ENCODE measurements at regions not wholly inside any gene's neighbourhood (a gene's known extent, or its start where the extent isn't known, plus 50 kb on each side); places are given as distances from the start of the nearest gene placed in this dataset.

DNA sequence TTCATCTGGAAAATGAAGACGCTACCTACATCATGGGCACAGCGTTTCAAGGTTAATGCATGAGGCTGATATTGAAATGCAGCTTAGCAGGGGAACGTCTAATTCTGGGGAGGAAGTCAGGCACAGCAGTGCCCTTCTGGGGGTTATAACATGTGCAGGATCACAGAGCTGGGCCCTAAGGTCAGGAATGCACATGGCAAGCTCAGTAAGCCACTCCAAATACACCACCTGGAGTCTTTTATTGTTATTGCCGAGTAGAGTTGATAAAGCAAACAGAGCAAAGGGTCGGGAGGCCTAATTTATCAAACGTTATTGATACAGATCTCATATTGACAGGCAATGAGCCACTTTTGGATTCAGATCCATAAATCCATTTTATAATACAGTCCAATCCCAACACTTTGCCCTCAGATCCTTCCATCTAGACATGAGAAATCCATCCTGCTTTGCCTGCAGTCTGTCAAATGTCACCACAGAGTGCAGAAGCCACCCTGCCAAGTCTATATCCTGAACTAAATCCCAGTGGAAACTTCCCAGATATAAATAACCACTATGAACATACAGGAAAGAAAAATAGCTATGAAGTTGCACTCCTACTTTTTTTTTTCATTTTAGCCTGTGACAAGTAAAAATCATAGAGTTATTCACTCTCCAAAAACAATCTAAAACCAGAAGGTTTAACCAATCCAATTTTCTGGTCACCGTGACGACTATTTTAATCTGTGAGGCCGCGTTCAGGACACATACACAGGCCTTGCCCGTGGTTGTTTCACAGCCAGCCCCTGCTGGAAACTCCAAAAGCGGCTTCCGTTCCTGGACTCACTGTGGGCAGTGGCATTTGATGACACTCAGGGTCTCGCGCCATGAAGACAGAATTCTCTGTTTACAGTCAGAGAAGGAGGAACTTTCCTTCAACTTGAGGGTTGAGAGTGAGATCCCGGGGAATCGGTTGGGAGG lies 335.4 kb downstream of the DHX15 start:
- no peak overlapping the region for H2AFZ ChIP-seq (ENCODE audit: low read length)
- CTCF ChIA-PET: no interaction called here
- H3K4me1 ChIP-seq (ENCODE audit: insufficient read depth, low read length): no peaks in the 10 kb centered on the region
- H3K4me3 ChIP-seq (ENCODE audit: low read length): no peak overlapping the region
- H4K20me1 ChIP-seq (ENCODE audit: low read length): no peaks in the 10 kb centered on the region
- POLR2A ChIA-PET (ENCODE audit: unreplicated experiment): no interaction called here
- H3K4me2 ChIP-seq (ENCODE audit: low read length): no peak overlapping the region
- H3K27ac ChIP-seq (ENCODE audit: low read length): no peak overlapping the region
- no peaks in the 10 kb centered on the region for H3F3A ChIP-seq (ENCODE audit: low read length, unreplicated experiment)
- no TSS peak for BruUV-seq (replicated peaks)
- H3K27me3 ChIP-seq (ENCODE audit: low read length): peaks cover 36% of the 10 kb centered on the region
- H3K9me2 ChIP-seq (replicated peaks; ENCODE audit: low read length): no peaks in the 10 kb centered on the region
- DNase-seq (no peak), ATAC-seq (no peak)
- no peaks in the 10 kb centered on the region for H3K36me3 ChIP-seq (ENCODE audit: low read depth, low read length)
- TF ChIP-seq EZH2 (IDR thresholded peaks at IDR 0.05; ENCODE audit: low read length, unreplicated experiment) (no peak), EZH2phosphoT487 (IDR thresholded peaks at IDR 0.05; ENCODE audit: borderline replicate concordance, low read length) (no peak)
- TF ChIP-seq, protein P1, sequence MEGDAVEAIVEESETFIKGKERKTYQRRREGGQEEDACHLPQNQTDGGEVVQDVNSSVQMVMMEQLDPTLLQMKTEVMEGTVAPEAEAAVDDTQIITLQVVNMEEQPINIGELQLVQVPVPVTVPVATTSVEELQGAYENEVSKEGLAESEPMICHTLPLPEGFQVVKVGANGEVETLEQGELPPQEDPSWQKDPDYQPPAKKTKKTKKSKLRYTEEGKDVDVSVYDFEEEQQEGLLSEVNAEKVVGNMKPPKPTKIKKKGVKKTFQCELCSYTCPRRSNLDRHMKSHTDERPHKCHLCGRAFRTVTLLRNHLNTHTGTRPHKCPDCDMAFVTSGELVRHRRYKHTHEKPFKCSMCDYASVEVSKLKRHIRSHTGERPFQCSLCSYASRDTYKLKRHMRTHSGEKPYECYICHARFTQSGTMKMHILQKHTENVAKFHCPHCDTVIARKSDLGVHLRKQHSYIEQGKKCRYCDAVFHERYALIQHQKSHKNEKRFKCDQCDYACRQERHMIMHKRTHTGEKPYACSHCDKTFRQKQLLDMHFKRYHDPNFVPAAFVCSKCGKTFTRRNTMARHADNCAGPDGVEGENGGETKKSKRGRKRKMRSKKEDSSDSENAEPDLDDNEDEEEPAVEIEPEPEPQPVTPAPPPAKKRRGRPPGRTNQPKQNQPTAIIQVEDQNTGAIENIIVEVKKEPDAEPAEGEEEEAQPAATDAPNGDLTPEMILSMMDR (conservative IDR thresholded peaks at IDR 0.05; ENCODE audit: low read depth, low read length): no peak
- no peaks in the 10 kb centered on the region for H3K79me2 ChIP-seq (ENCODE audit: low read length)
- no peak overlapping the region for H3K9ac ChIP-seq (ENCODE audit: low read length)
- intact Hi-C loops (cut with micrococcal nuclease): no loop called here
- H3K9me3 ChIP-seq (ENCODE audit: low read length): no peaks in the 10 kb centered on the region

DNA sequence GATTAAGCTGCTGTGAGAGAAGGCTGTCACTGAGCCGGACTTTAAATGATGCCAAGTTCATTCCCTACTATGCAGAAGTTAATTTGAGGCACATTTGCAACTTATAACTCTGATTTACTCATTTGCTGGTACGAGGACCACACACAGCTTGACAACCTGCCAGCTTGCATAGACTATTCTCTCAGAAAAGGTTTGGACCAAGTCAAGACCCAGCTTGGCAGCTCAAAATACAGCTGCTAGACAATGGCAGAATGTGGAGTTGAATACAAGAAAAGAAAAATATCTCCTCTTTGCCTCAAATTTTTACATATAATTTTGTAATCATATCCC lies 338.9 kb downstream of the DHX15 start:
- no peak for DNase-seq
- H4K20me1 ChIP-seq (ENCODE audit: low read length): no peaks in the 10 kb centered on the region
- H3K4me3 ChIP-seq (ENCODE audit: low read length): no peak overlapping the region
- ChIA-PET POLR2A (ENCODE audit: unreplicated experiment) (no interaction called here), CTCF (no interaction called here)
- no peaks in the 10 kb centered on the region for H3K4me1 ChIP-seq (ENCODE audit: insufficient read depth, low read length)
- H3K9me2 ChIP-seq (replicated peaks; ENCODE audit: low read length): no peaks in the 10 kb centered on the region
- peaks cover 35% of the 10 kb centered on the region for H3K27me3 ChIP-seq (ENCODE audit: low read length)
- H3K9me3 ChIP-seq (ENCODE audit: low read length): no peaks in the 10 kb centered on the region
- no peak for ATAC-seq
- H3K36me3 ChIP-seq (ENCODE audit: low read depth, low read length): no peaks in the 10 kb centered on the region
- H2AFZ ChIP-seq (ENCODE audit: low read length): no peak overlapping the region
- no peaks in the 10 kb centered on the region for H3F3A ChIP-seq (ENCODE audit: low read length, unreplicated experiment)
- TF ChIP-seq, protein P1 (conservative IDR thresholded peaks at IDR 0.05; ENCODE audit: low read depth, low read length): no peak
- TF ChIP-seq EZH2phosphoT487 (IDR thresholded peaks at IDR 0.05; ENCODE audit: borderline replicate concordance, low read length): no peak
- no peak for TF ChIP-seq EZH2 (IDR thresholded peaks at IDR 0.05; ENCODE audit: low read length, unreplicated experiment)
- no peak overlapping the region for H3K9ac ChIP-seq (ENCODE audit: low read length)
- no peak overlapping the region for H3K27ac ChIP-seq (ENCODE audit: low read length)
- intact Hi-C loops (cut with micrococcal nuclease): no loop called here
- H3K4me2 ChIP-seq (ENCODE audit: low read length): no peak overlapping the region
- BruUV-seq (replicated peaks): no TSS peak
- no peaks in the 10 kb centered on the region for H3K79me2 ChIP-seq (ENCODE audit: low read length)
